AG10803 (cell line): ENCODE measurements at regions not wholly inside any gene's neighbourhood (a gene's known extent, or its start where the extent isn't known, plus 50 kb on each side); places are given as distances from the start of the nearest gene placed in this dataset.

Source experiments
- DNase-seq: peaks from one replicate; pipeline ENCODE4 v3.0.0; 2010; ENCODE audit warnings: low read depth
- H3K4me3 ChIP-seq: 2 replicates; pipeline ENCODE4 v1.5.1; 2011; ENCODE audit warnings: mild to moderate bottlenecking, low read length, control low read depth
- CTCF ChIP-seq: conservative IDR thresholded peaks from 2 replicates; pipeline ENCODE4 v1.5.1; 2011; ENCODE audit warnings: mild to moderate bottlenecking, low read length, control low read depth, inconsistent platforms

- DNase-seq, result no peak
- no peak for TF ChIP-seq CTCF
These were observed 57.7 kb upstream of the RBFOX3 start for GRCh38 chr17:79668344-79669250.

GRCh38 chr17:79667746-79668145 is 56.9 kb upstream of the RBFOX3 start:
- H3K4me3 ChIP-seq, result no peak overlapping the region
- no peak for TF ChIP-seq CTCF
- no peak for DNase-seq

More at GRCh38 chr17:79668344-79669250, 57.7 kb upstream of the RBFOX3 start:
- H3K4me3 ChIP-seq, result no peak overlapping the region

- no peak overlapping the region for H3K4me3 ChIP-seq
- TF ChIP-seq CTCF, result no peak
- DNase-seq, result no peak
These were observed 56.4 kb upstream of the RBFOX3 start for GRCh38 chr17:79667121-79667715.

GRCh38 chr17:79666111-79666510 is 55.3 kb upstream of the RBFOX3 start:
- H3K4me3 ChIP-seq, result no peak overlapping the region
- no peak for TF ChIP-seq CTCF
- DNase-seq, result no peak

- peak; percentile 21 for DNase-seq
- H3K4me3 ChIP-seq, result no peak overlapping the region
- TF ChIP-seq CTCF, result no peak
These were observed 54.3 kb upstream of the RBFOX3 start for GRCh38 chr17:79664930-79665737.

- DNase-seq, result no peak
- H3K4me3 ChIP-seq, result no peak overlapping the region
- no peak for TF ChIP-seq CTCF
These were observed 50.6 kb upstream of the RBFOX3 start for GRCh38 chr17:79661292-79662041.
